GM21528 (cell line): ENCODE measurements at regions not wholly inside any gene's neighbourhood (a gene's known extent, or its start where the extent isn't known, plus 50 kb on each side); places are given as distances from the start of the nearest gene placed in this dataset.
"Not testable (repeated sequence)": the region's sequence is repeated elsewhere in the genome, so short reads cannot be mapped to it uniquely, and the experiment has no call there.

ENCODE experiments used
- ATAC-seq: cut with Tn5 transposase; IDR thresholded peaks from one replicate; pipeline ENCODE4 v1.9.1; 2021; ENCODE audit warnings: mild to moderate bottlenecking, moderate library complexity; ENCODE audit not compliant: unreplicated experiment, low FRiP score

DNA sequence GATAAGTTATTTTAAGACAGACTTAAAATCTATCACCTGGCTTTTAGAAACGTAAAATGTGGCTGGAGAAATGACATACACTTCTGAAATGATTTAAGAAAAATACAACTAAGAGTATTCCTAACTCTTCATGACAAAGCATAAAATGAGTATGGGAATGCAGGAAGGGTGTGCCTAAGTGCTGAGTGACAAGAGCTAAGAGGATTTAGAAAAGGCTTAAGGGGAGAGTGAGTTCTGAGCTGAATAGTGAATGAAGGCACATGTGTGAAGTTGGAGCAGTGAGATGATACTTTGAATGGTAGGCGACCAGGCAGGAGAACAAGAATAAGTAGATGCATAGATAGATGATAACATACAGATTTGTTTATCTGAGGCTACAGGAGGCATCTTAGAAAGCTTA is 458.3 kb upstream of the TENM3 start:
- no peak for ATAC-seq

DNA sequence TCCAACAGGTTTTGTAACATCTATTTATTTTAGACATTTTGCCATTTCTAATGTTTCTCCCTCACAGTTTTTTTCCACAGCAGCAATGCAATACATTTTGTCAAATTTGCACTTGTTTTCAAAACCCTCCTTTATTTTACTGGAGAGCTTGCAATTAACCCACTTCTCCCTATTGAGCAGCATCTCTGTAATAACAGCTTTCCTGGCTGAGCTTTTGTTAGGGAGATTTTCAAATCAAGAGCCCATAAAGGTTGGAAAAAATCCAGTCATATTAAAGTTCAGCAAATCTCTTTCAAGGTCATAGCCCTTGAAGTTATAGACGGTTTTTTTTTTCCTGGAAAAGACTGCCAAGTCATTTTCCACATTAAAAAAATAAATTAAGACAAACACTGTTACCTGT is 450.6 kb upstream of the TENM3 start:
- no peak for ATAC-seq

- ATAC-seq = no peak
These were observed 450.1 kb upstream of the TENM3 start for GRCh38 chr4:181793096-181793495.

DNA sequence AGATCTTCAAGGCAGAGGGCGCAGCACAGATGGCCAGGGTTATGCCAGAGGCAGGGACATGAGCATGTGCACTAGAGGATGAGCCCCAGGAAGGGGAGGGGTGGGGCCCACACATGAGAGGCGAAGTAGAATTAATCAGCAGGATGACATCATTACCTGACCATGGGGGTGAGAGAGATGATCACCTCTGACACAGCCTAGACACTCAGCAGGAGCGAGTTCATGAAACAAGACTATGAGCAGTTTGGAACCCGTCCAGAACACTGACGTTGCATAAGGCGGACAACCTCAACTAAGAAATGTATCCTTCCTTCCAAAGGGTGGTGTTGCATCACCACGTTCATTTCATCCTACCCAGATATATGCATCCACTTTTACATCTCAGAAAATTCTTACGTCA is 446.7 kb upstream of the TENM3 start:
- ATAC-seq = no peak

- ATAC-seq = no peak
These were observed 444.7 kb upstream of the TENM3 start for GRCh38 chr4:181798536-181798935.

DNA sequence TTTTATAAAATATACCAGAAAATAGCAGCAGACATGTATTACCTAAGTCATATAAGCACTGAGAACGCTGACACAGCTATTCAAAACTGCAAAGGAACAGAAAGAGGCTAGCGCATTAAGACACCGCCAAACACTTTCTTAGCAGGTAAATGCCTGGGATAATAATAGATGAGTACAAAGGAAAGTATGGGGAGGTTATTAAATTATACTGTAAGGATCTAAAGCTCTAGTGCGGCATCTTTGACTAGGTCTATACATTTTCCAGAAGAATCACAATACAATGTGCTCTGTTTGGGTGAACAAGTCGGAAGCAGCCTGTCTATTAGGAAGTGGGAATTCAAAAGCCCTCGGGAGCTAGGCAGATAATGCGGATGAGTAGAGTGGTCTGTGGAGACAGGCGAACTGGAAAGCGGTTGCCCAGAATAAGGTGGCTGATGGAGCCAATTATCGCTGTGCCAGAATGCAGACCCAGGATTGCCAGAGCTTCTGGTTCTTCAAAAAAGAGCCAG is 443.6 kb upstream of the TENM3 start:
- no peak for ATAC-seq

DNA sequence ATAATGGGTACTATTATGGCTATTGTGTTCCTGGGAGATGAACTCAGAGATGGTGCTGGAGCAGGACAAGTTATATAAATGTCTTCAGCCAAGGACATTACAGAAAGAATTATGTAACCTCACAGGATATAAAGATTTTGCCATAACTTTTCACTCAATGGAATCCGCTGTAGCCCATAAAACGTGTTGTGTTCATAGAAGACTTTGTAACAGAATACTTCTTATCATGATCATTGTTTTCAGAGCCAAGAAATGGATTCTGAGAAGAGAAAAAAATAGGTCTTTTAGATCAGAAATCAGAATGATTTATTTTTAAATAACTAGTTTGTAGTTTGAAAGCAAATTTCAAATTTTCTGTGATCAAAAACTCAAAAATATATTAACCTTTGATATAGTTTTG is 441.0 kb upstream of the TENM3 start:
- no peak for ATAC-seq

- ATAC-seq = no peak
These were observed 435.4 kb upstream of the TENM3 start for GRCh38 chr4:181807771-181808170.

GRCh38 chr4:181810711-181811110 is 432.5 kb upstream of the TENM3 start:
- no peak for ATAC-seq

DNA sequence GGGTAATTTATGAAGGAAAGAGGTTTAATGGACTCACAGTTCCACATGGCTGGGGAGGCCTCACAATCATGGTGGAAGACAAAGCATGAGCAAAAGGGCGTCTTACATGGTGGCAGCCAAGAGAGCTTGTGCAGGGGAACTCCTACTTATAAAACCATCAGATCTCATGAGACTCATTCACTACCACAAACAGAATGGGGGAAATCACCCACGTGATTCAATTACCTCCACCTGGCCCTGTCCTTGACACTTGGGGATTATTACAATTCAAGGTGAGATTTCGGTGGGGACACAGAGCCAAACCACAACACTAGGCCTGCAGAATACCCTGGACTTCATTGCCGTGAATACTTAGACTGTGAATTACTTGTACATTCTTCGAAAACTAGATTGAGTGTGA is 431.7 kb upstream of the TENM3 start:
- ATAC-seq = not testable (repeated sequence)

GRCh38 chr4:181819946-181820345 is 423.3 kb upstream of the TENM3 start:
- ATAC-seq = no peak

GRCh38 chr4:181820553-181820952 is 422.6 kb upstream of the TENM3 start:
- ATAC-seq = no peak

DNA sequence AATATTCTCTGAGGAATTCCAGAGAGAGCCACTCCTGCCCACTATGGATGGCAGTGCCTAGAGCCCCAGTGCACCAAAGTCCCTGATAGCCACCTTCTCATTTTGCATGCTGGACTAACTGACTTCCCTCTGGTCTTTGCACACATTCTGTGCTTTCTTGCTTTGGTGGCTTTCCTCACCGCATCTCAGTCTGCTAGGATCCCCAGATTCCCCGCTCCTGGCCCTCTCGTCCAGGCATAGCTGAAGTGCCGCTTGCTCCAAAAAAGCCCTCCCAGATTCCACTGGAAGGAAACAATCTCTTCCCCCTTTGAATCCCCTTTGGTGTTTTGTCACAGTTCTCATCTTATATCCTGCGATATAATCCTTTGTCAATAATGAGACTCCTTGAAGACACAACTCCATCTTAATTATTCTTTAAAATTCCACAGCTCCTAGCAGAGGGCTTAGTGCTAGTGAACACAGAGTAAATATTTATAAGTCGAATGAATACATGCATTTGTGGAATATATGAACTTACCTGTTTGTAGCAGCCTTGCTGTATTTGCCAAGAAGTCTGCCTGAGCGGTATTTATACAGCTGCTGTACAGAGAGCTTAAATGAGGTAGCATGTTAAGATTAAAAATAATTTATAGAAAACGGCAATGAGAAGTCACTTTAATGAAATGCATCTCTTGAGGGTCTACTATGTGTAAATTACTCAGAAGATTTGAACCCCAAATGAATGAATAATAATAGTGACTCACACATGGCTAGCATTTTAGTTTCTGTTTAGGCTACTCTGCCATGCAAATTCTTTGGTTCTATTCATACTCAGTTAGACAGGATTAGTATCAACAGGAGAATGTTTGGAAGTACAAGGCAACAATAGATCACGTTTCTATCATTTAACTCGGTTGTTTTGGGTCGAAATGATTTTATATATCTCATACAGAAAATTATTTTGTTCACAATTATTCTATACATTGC is 421.9 kb upstream of the TENM3 start:
- ATAC-seq = no peak

GRCh38 chr4:181822005-181822375 is 421.2 kb upstream of the TENM3 start:
- no peak for ATAC-seq

- ATAC-seq = no peak
These were observed 420.0 kb upstream of the TENM3 start for GRCh38 chr4:181823183-181823582.

DNA sequence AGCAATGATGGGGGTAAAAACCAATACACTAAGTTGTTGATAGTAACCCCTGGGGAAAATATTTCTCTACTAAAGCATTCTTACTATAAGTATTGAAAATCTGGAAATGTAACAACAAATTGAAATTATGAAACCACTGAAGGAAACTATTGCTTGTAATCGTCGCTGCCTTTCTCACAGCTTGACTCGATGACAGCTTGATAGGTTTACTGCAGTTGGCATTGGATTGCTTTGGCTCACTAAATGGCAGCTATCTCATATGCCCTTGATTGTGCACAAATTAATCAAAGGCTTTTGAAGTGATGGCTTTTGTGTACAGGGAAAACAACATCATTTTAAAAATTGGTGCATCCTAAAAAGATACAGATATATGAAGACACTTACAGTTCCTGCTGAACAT is 419.6 kb upstream of the TENM3 start:
- ATAC-seq = no peak

- no peak for ATAC-seq
These were observed 417.6 kb upstream of the TENM3 start for GRCh38 chr4:181825564-181825963.

GRCh38 chr4:181827246-181827645 is 416.0 kb upstream of the TENM3 start:
- ATAC-seq = no peak

GRCh38 chr4:181830404-181831035 is 412.7 kb upstream of the TENM3 start:
- no peak for ATAC-seq

GRCh38 chr4:181834071-181834470 is 409.1 kb upstream of the TENM3 start:
- ATAC-seq = no peak

GRCh38 chr4:181835348-181835747 is 407.9 kb upstream of the TENM3 start:
- ATAC-seq = no peak

DNA sequence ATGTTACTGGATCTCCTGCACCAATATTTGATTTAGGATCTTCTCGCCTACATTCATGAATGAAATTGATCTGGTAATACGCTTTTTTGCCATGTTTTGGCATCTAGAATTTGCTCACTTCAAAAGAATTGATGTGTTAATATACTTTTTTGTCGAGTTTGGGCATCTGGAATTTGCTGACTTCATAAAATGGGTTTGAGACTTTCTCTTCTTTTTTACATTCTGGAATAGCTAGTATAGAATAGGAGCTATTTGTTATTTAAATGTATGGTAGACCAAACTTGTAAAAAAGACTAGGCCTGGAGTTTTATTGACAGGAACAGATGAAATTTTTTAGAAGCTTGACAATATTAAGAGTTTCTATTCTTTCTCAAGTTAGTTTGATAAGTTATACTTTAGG is 404.9 kb upstream of the TENM3 start:
- no peak for ATAC-seq
